Endodermal cell (in vitro differentiated cells): ENCODE measurements at regions not wholly inside any gene's neighbourhood (a gene's known extent, or its start where the extent isn't known, plus 50 kb on each side); places are given as distances from the start of the nearest gene placed in this dataset.

Experiments
- DNase-seq: peaks from one replicate; pipeline ENCODE4 v3.0.0-alpha.2; 2017
- H3K27ac ChIP-seq: 2 replicates; pipeline ENCODE4 v1.5.1; 2013; ENCODE audit warnings: mild to moderate bottlenecking, low read depth, low read length, moderate library complexity
- H3K27me3 ChIP-seq: 2 replicates; pipeline ENCODE4 v1.6.1; 2013; ENCODE audit warnings: mild to moderate bottlenecking, low read length, moderate library complexity; ENCODE audit not compliant: insufficient read depth, control insufficient read depth, poor library complexity, severe bottlenecking
- H3K36me3 ChIP-seq: 2 replicates; pipeline ENCODE4 v1.7.0; 2013; ENCODE audit warnings: mild to moderate bottlenecking, low read length, moderate library complexity; ENCODE audit not compliant: control insufficient read depth, insufficient read depth
- H3K4me1 ChIP-seq: one replicate; pipeline ENCODE4 v1.7.0; 2013; ENCODE audit warnings: low read length; ENCODE audit not compliant: control insufficient read depth, insufficient read depth
- H3K4me3 ChIP-seq: 2 replicates; pipeline ENCODE4 v1.5.1; 2013; ENCODE audit warnings: mild to moderate bottlenecking, low read length, moderate library complexity
- H3K9ac ChIP-seq: 2 replicates; pipeline ENCODE4 v1.6.1; 2013; ENCODE audit warnings: mild to moderate bottlenecking, low read length, moderate library complexity; ENCODE audit not compliant: poor library complexity, severe bottlenecking; ENCODE audit errors: extremely low read depth
- H3K9me3 ChIP-seq: 2 replicates; pipeline ENCODE4 v1.6.1; 2013; ENCODE audit warnings: mild to moderate bottlenecking, low read length, moderate library complexity; ENCODE audit not compliant: control insufficient read depth
- H3K27ac Mint-ChIP-seq: 2 replicates; pipeline ENCODE4 v1.8.0; 2020; ENCODE audit warnings: mixed read lengths
- H3K27me3 Mint-ChIP-seq: 2 replicates; pipeline ENCODE4 v1.8.0; 2021; ENCODE audit warnings: mild to moderate bottlenecking, mixed read lengths; ENCODE audit not compliant: insufficient read depth
- H3K36me3 Mint-ChIP-seq: 2 replicates; pipeline ENCODE4 v1.8.0; 2020; ENCODE audit warnings: low read depth, mixed read lengths
- H3K4me1 Mint-ChIP-seq: 2 replicates; pipeline ENCODE4 v1.8.0; 2020; ENCODE audit warnings: mixed read lengths
- H3K4me3 Mint-ChIP-seq: 2 replicates; pipeline ENCODE4 v1.8.0; 2020; ENCODE audit warnings: mild to moderate bottlenecking, moderate library complexity, mixed read lengths
- H3K9me3 Mint-ChIP-seq: 2 replicates; pipeline ENCODE4 v1.8.0; 2020; ENCODE audit warnings: mild to moderate bottlenecking, mixed read lengths
- CTCF ChIP-seq: fragments of 200-600 bp; sonication (generic); conservative IDR thresholded peaks from 2 replicates; pipeline ENCODE4 v1.5.0; 2021; ENCODE audit warnings: antibody characterized with exemption, mild to moderate bottlenecking
- WGBS, 2 experiments: methylation state at CpG; one replicate each; pipeline versions ENCODE4 v1.1.5 to v1.1.7; 2013; ENCODE audit warnings: missing lambda C conversion rate in 2 of 2, mixed read lengths in 1 of 2; ENCODE audit not compliant: insufficient coverage in 1 of 2, insufficient read length in 1 of 2; 5-methylcytosine and 5-hydroxymethylcytosine counted together

GRCh38 chr9:99637641-99638040, 184.0 kb upstream of the NR4A3 start:
- Mint-ChIP-seq H3K27ac (no peak overlapping the region), H3K36me3 (peaks cover 3% of the 10 kb centered on the region), H3K4me3 (no peak overlapping the region), H3K9me3 (peaks cover 11% of the 10 kb centered on the region), H3K27me3 (no peaks in the 10 kb centered on the region), H3K4me1 (no peaks in the 10 kb centered on the region)
- 97 to 100% methylated on average over 3 of the region's 3 CpGs for WGBS, 2 experiments
- Histone ChIP-seq H3K36me3 (no peaks in the 10 kb centered on the region), H3K27ac (no peak overlapping the region), H3K4me3 (no peak overlapping the region), H3K4me1 (no peaks in the 10 kb centered on the region), H3K9me3 (peaks cover 7% of the 10 kb centered on the region), H3K27me3 (no peaks in the 10 kb centered on the region), H3K9ac (no peak overlapping the region)
- no peak for TF ChIP-seq CTCF
- DNase-seq = no peak

GRCh38 chr9:99638971-99639370, 182.7 kb upstream of the NR4A3 start:
- no peak overlapping the region for H3K27ac ChIP-seq
- peaks cover 3% of the 10 kb centered on the region for H3K36me3 Mint-ChIP-seq

GRCh38 chr9:99647604-99648003, 174.1 kb upstream of the NR4A3 start:
- H3K4me1 Mint-ChIP-seq = no peaks in the 10 kb centered on the region
- no peaks in the 10 kb centered on the region for H3K27me3 ChIP-seq
- no peak overlapping the region for H3K4me3 Mint-ChIP-seq
- H3K27ac ChIP-seq = no peak overlapping the region
- no peaks in the 10 kb centered on the region for H3K36me3 Mint-ChIP-seq
- H3K4me1 ChIP-seq = no peaks in the 10 kb centered on the region
- H3K9ac ChIP-seq = no peak overlapping the region
- no peaks in the 10 kb centered on the region for H3K27me3 Mint-ChIP-seq
- peaks cover 14% of the 10 kb centered on the region for H3K9me3 ChIP-seq
- TF ChIP-seq CTCF = no peak
- H3K9me3 Mint-ChIP-seq = peaks cover 21% of the 10 kb centered on the region
- H3K4me3 ChIP-seq = no peak overlapping the region
- DNase-seq = no peak
- no peaks in the 10 kb centered on the region for H3K36me3 ChIP-seq
- no peak overlapping the region for H3K27ac Mint-ChIP-seq

More at GRCh38 chr9:99638971-99639370, 182.7 kb upstream of the NR4A3 start:
- no peak for DNase-seq
- Mint-ChIP-seq H3K4me1 (no peaks in the 10 kb centered on the region), H3K4me3 (no peak overlapping the region), H3K27ac (no peak overlapping the region), H3K9me3 (peaks cover 13% of the 10 kb centered on the region), H3K27me3 (no peaks in the 10 kb centered on the region)
- Histone ChIP-seq H3K9me3 (peaks cover 7% of the 10 kb centered on the region), H3K9ac (no peak overlapping the region), H3K4me3 (no peak overlapping the region), H3K36me3 (no peaks in the 10 kb centered on the region), H3K27me3 (no peaks in the 10 kb centered on the region), H3K4me1 (no peaks in the 10 kb centered on the region)
- WGBS, 2 experiments = 99 to 100% methylated on average over 1 to 4 of the region's 4 CpGs
- no peak for TF ChIP-seq CTCF
